Ishikawa (cell line): ENCODE measurements at regions not wholly inside any gene's neighbourhood (a gene's known extent, or its start where the extent isn't known, plus 50 kb on each side); places are given as distances from the start of the nearest gene placed in this dataset.

Experiments
- CEBPB ChIP-seq: IDR thresholded peaks from 2 replicates; pipeline ENCODE4 v1.6.1; 2012
- CREB1 ChIP-seq: IDR thresholded peaks from 2 replicates; pipeline ENCODE4 v1.6.1; 2012; ENCODE audit warnings: low read depth
- EP300 ChIP-seq: IDR thresholded peaks from 2 replicates; pipeline ENCODE4 v1.6.1; 2012; ENCODE audit warnings: borderline replicate concordance
- FOXM1 ChIP-seq: IDR thresholded peaks from 2 replicates; pipeline ENCODE4 v1.6.1; 2012; ENCODE audit warnings: low read depth, borderline replicate concordance
- NFIC ChIP-seq: IDR thresholded peaks from 2 replicates; pipeline ENCODE4 v1.6.1; 2012
- RAD21 ChIP-seq: IDR thresholded peaks from 2 replicates; pipeline ENCODE4 v1.6.1; 2012; ENCODE audit warnings: low read depth
- TAF1 ChIP-seq: IDR thresholded peaks from 2 replicates; pipeline ENCODE4 v1.6.1; 2012; ENCODE audit warnings: low read depth, mild to moderate bottlenecking
- TCF12 ChIP-seq: IDR thresholded peaks from 2 replicates; pipeline ENCODE4 v1.6.1; 2012; ENCODE audit warnings: low read depth
- TEAD4 ChIP-seq: IDR thresholded peaks from 2 replicates; pipeline ENCODE4 v1.6.1; 2012
- YY1 ChIP-seq: IDR thresholded peaks from 2 replicates; pipeline ENCODE4 v1.6.1; 2012; ENCODE audit warnings: low read depth
- ZBTB7A ChIP-seq: IDR thresholded peaks from 2 replicates; pipeline ENCODE4 v1.6.1; 2012; ENCODE audit warnings: low read depth
- TF ChIP-seq, protein P1 (sequence below): IDR thresholded peaks from 2 replicates; pipeline ENCODE4 v1.6.1; 2012; ENCODE audit warnings: low read depth, mild to moderate bottlenecking
- TF ChIP-seq, protein P2 (sequence below): IDR thresholded peaks from 2 replicates; pipeline ENCODE4 v1.6.1; 2012
- TF ChIP-seq, protein P3 (sequence below): IDR thresholded peaks from 2 replicates; pipeline ENCODE4 v1.6.1; 2012

DNA sequence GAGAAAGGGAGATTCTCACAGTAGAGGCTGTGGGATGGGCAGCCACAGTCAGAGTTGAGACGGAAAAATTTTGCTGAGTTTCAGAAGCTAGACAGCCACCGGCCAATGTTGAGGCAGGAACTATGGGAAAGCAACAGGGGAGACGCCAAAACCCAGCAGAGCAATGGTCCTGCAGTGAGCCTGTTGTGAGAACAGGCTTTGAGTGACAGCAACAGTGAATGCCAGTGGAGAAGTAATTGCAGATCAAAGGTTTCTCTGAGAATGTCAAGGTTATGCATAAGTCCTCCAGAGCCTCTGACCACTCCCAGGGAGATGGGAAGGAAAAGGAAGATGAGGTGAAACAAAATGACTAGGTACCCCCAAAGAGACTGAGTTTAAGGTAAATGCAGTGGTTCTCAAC is 54.2 kb upstream of the DAAM1 start:
- TF ChIP-seq ZBTB7A (no peak), YY1 (no peak), EP300 (no peak), TAF1 (no peak), TEAD4 (no peak), CREB1 (no peak), NFIC (no peak), RAD21 (no peak), TCF12 (no peak), CEBPB (no peak), FOXM1 (no peak)
- TF ChIP-seq, protein P1, sequence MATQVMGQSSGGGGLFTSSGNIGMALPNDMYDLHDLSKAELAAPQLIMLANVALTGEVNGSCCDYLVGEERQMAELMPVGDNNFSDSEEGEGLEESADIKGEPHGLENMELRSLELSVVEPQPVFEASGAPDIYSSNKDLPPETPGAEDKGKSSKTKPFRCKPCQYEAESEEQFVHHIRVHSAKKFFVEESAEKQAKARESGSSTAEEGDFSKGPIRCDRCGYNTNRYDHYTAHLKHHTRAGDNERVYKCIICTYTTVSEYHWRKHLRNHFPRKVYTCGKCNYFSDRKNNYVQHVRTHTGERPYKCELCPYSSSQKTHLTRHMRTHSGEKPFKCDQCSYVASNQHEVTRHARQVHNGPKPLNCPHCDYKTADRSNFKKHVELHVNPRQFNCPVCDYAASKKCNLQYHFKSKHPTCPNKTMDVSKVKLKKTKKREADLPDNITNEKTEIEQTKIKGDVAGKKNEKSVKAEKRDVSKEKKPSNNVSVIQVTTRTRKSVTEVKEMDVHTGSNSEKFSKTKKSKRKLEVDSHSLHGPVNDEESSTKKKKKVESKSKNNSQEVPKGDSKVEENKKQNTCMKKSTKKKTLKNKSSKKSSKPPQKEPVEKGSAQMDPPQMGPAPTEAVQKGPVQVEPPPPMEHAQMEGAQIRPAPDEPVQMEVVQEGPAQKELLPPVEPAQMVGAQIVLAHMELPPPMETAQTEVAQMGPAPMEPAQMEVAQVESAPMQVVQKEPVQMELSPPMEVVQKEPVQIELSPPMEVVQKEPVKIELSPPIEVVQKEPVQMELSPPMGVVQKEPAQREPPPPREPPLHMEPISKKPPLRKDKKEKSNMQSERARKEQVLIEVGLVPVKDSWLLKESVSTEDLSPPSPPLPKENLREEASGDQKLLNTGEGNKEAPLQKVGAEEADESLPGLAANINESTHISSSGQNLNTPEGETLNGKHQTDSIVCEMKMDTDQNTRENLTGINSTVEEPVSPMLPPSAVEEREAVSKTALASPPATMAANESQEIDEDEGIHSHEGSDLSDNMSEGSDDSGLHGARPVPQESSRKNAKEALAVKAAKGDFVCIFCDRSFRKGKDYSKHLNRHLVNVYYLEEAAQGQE = no peak
- TF ChIP-seq, protein P2, sequence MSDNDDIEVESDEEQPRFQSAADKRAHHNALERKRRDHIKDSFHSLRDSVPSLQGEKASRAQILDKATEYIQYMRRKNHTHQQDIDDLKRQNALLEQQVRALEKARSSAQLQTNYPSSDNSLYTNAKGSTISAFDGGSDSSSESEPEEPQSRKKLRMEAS = no peak
- TF ChIP-seq, protein P3, sequence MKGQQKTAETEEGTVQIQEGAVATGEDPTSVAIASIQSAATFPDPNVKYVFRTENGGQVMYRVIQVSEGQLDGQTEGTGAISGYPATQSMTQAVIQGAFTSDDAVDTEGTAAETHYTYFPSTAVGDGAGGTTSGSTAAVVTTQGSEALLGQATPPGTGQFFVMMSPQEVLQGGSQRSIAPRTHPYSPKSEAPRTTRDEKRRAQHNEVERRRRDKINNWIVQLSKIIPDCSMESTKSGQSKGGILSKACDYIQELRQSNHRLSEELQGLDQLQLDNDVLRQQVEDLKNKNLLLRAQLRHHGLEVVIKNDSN = no peak
